Testis (tissue), 2 donors: ENCODE measurements at regions not wholly inside any gene's neighbourhood (a gene's known extent, or its start where the extent isn't known, plus 50 kb on each side); places are given as distances from the start of the nearest gene placed in this dataset.
"Not testable (repeated sequence)": the region's sequence is repeated elsewhere in the genome, so short reads cannot be mapped to it uniquely, and the experiment has no call there.

Source experiments
- DNase-seq: peaks from one replicate; pipeline ENCODE4 v3.0.0-alpha.2; 2019
- H3K27ac ChIP-seq, 2 donors: fragments of 200-600 bp; sonication (generic); one replicate each; pipeline ENCODE4 v1.5.1; 2019
- H3K27me3 ChIP-seq: fragments of 200-600 bp; sonication (generic); one replicate; pipeline ENCODE4 v1.5.1; 2019
- H3K36me3 ChIP-seq: fragments of 200-600 bp; sonication (generic); one replicate; pipeline ENCODE4 v1.5.1; 2017; ENCODE audit warnings: low read depth; ENCODE audit errors: missing control alignments
- H3K4me1 ChIP-seq: fragments of 200-600 bp; sonication (generic); one replicate; pipeline ENCODE4 v1.5.1; 2019
- H3K4me3 ChIP-seq, 2 donors: fragments of 200-600 bp; sonication (generic); one replicate each; pipeline ENCODE4 v1.5.1; 2017 to 2019
- H3K9me3 ChIP-seq: fragments of 200-600 bp; sonication (generic); one replicate; pipeline ENCODE4 v1.5.1; 2017
- POLR2A ChIP-seq: fragments of 450-650 bp; IDR thresholded peaks from one replicate; pipeline ENCODE4 v1.6.1; 2017; ENCODE audit warnings: antibody characterized with exemption, mild to moderate bottlenecking, moderate library complexity
- WGBS, 2 donors: methylation state at CpG; one replicate each; pipeline ENCODE4 v1.1.5; 2018; 5-methylcytosine and 5-hydroxymethylcytosine counted together
- intact Hi-C: fragments of 100-400 bp; cut with DNase I; formaldehyde crosslinking; loops from one replicate; pipeline ENCODE4 v1.15.1; 2023; ENCODE audit warnings: low total_unique reads
- TF ChIP-seq, protein P1 (sequence below), 3 experiments: fragments of 450-650 bp in 2 of 3; fragments of 200-600 bp in 1 of 3; sonication (generic) in 1 of 3; IDR thresholded peaks; one replicate each; pipeline ENCODE4 v1.5.1; 2016 to 2019; ENCODE audit warnings: antibody characterized with exemption in 3 of 3, mild to moderate bottlenecking in 2 of 3, moderate library complexity in 1 of 3

DNA sequence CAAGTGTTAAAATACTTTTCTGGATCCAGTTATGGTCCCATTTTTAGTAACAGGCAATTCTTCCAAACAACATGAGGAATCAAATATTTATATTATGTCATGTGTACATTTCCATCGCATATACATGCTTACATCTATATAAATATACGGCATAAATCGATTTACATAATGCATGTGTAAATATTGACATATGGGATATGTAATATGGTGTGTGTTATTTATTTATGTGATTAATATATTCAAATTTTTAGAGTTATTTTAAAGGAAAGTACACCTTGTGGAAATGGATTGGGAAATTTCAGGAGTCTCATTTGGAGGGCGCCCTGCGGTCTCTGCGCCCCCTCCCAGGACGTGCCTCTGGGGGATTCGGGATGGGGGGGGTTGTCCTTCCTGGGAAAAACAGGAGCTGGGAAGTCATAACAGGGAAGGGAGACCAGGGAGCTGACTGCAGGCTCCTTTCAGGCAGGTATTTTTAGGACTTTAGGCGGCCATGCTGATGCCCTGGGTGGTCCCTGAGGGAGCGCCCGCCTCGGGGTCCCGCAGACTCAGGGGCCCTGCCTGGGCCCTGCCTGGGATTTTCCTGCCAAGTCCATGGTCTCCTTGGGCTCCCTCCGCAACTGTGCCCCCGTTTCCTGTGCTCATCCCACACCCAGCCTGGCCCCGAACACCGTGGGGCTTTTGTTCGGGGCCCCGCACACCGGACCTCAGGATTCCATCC is 82.7 kb upstream of the SFSWAP start:
- H3K27ac ChIP-seq: no peak overlapping the region
- H3K9me3 ChIP-seq: no peaks in the 10 kb centered on the region
- no peaks in the 10 kb centered on the region for H3K27me3 ChIP-seq
- intact Hi-C loops: no loop called here
- TF ChIP-seq POLR2A: no peak
- TF ChIP-seq, protein P1, sequence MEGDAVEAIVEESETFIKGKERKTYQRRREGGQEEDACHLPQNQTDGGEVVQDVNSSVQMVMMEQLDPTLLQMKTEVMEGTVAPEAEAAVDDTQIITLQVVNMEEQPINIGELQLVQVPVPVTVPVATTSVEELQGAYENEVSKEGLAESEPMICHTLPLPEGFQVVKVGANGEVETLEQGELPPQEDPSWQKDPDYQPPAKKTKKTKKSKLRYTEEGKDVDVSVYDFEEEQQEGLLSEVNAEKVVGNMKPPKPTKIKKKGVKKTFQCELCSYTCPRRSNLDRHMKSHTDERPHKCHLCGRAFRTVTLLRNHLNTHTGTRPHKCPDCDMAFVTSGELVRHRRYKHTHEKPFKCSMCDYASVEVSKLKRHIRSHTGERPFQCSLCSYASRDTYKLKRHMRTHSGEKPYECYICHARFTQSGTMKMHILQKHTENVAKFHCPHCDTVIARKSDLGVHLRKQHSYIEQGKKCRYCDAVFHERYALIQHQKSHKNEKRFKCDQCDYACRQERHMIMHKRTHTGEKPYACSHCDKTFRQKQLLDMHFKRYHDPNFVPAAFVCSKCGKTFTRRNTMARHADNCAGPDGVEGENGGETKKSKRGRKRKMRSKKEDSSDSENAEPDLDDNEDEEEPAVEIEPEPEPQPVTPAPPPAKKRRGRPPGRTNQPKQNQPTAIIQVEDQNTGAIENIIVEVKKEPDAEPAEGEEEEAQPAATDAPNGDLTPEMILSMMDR (IDR thresholded peaks at IDR 0.05): no peak
- DNase-seq: no peak
- H3K4me1 ChIP-seq: peaks cover 22% of the 10 kb centered on the region
- no peak overlapping the region for H3K4me3 ChIP-seq
- WGBS, 2 donors: 60 to 71% methylated on average over 18 to 20 of the region's 20 CpGs
- H3K36me3 ChIP-seq: no peaks in the 10 kb centered on the region

DNA sequence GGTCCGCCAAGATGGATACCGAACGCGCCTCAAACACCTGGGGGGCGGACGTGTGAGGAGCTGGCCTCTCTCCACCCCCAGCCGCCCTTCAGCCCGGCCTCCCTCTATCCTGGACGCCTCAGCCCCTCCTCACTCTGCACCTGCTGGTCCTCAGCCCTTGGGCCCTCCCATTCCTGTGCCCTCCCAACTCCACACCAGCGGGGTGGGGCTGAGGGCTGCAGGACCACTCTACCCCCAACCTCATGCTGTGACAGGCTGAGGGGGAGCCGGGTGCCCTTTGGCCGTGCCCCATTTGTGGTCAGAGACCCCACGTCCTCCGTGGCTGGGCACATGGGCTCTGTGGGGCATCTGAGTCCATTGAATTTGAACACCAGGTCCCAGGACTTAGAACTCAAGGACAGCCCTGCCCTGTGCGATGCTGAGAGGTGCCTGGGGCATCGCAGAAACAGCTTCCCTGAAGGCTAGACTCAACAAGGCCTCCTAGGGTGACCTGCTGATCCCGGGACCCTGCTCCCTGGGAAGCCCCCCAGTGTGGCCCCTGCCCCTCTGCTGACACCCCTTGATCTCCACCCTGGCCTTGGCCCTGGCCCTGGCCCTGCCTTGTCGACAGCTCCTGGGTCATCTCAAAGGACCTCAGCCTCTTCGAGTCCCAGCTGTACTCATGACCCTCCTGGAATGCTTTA is 82.0 kb upstream of the SFSWAP start:
- H3K4me3 ChIP-seq: no peak overlapping the region
- no peak overlapping the region for H3K27ac ChIP-seq
- no peaks in the 10 kb centered on the region for H3K36me3 ChIP-seq
- intact Hi-C loops: no loop called here
- no peaks in the 10 kb centered on the region for H3K9me3 ChIP-seq
- peaks cover 16% of the 10 kb centered on the region for H3K4me1 ChIP-seq
- WGBS, 2 donors: 69 to 75% methylated on average over 16 to 19 of the region's 19 CpGs
- H3K27me3 ChIP-seq: no peaks in the 10 kb centered on the region
- TF ChIP-seq, protein P1 (IDR thresholded peaks at IDR 0.05): no peak
- TF ChIP-seq POLR2A: no peak
- no peak for DNase-seq

DNA sequence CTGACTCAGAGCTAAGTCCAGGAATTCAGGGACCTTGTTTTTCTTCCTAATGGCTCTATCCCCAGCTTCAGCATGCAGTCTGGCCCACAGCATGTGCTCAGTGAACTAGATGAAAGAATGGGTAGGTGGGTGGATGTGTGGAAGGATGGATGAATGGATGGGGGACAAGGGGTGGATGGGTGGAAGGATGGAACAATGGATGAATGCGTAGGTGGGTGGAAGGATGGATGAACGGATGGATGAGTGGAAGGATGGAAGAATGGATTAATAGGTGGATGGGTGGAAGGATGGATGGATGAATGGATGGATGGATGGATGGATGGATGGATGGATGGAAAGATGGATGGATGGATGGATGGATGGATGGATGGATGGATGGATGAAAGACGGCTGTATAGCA is 79.7 kb upstream of the SFSWAP start:
- Histone ChIP-seq H3K27ac (no peak overlapping the region), H3K4me3 (no peak overlapping the region), H3K27me3 (no peaks in the 10 kb centered on the region), H3K36me3 (no peaks in the 10 kb centered on the region), H3K4me1 (no peaks in the 10 kb centered on the region), H3K9me3 (no peaks in the 10 kb centered on the region)
- DNase-seq: no peak
- WGBS, 2 donors: 85 to 89% methylated on average over 2 of the region's 3 CpGs
- intact Hi-C loops: no loop called here
- no peak for TF ChIP-seq POLR2A
- TF ChIP-seq, protein P1 (IDR thresholded peaks at IDR 0.05): no peak

- H3K9me3 ChIP-seq, intact Hi-C loops, H3K36me3 ChIP-seq, H3K27me3 ChIP-seq, H3K4me3 ChIP-seq, H3K27ac ChIP-seq, H3K4me1 ChIP-seq, DNase-seq: not testable (repeated sequence)
- WGBS, 2 donors: 84 to 89% methylated on average over 19 to 23 of the region's 23 CpGs
Measured at GRCh38 chr12:131631889-131632651, 78.8 kb upstream of the SFSWAP start.

DNA sequence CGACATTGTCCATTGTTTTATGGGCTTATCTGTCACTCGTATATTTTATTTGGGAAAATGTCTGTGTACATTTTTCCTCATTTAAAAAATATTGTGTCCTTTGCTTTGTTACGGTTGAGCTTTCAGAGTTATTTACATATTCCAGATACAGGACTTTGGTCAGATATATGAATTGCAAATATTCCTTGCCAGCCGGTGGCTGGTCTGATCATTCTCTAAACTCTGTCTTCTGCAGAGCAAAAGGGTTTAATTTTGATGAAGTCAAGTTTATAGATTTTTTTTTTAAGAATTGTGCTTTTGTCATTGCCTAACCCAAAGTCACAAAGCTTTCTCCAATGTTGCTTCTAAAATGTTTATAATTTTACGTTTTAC is 78.3 kb upstream of the SFSWAP start:
- H3K27me3 ChIP-seq, H3K4me3 ChIP-seq, H3K9me3 ChIP-seq, DNase-seq, H3K27ac ChIP-seq, intact Hi-C loops, H3K36me3 ChIP-seq, H3K4me1 ChIP-seq: not testable (repeated sequence)
- 66 to 73% methylated on average over 5 of the region's 5 CpGs for WGBS, 2 donors

- intact Hi-C loops, H3K36me3 ChIP-seq, H3K9me3 ChIP-seq, H3K27me3 ChIP-seq, H3K4me3 ChIP-seq, H3K4me1 ChIP-seq, DNase-seq, H3K27ac ChIP-seq: not testable (repeated sequence)
- WGBS, 2 donors: 56 to 100% methylated on average over 1 to 9 of the region's 9 CpGs
Measured at GRCh38 chr12:131633610-131634009, 77.3 kb upstream of the SFSWAP start.
